Effector CD4-positive, alpha-beta T cell (primary cell): ENCODE measurements at regions not wholly inside any gene's neighbourhood (a gene's known extent, or its start where the extent isn't known, plus 50 kb on each side); places are given as distances from the start of the nearest gene placed in this dataset.
"Not testable (repeated sequence)": the region's sequence is repeated elsewhere in the genome, so short reads cannot be mapped to it uniquely, and the experiment has no call there.

Source experiments
- DNase-seq: peaks from one replicate; pipeline ENCODE4 v3.0.0-alpha.2; 2020

DNA sequence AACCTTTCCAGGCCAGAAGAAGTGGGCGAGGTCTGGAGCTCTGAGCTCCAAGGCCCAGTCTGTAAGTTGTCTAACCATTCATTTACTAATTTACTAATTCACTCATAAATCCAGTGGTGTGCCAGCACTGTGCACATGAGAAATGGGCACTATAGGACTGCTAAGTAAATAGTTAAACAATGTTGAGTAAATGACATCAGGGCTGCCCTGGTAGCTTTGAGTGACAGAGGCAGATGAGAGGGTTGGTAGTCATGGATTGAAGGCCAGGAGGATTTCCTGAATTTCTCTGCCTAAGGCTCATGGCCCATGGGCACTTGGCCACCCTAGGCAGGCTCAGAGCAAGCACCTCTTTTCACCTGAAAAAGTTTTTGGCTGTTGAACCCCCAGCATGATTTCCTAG lies 216.9 kb upstream of the RXFP2 start:
- no peak for DNase-seq

DNA sequence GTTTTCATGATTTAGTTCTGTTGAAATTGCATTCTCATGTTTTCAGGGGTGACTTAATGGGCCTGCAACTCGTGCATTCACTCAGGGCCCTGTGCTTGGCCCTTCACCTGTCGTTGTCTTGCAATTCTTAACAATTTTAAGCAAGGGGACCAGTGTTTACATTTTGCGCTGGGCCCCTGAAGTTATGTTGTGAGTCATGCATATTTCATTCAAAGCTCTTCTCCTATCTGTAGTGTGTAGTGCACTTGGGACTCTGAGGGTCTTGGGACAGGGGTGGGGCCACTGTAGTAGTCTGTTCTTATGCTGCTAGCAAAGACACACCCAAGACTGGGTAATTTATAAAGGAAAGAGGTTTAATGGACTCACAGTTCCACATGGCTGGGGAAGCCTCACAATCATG lies 211.2 kb upstream of the RXFP2 start:
- DNase-seq, result no peak

- no peak for DNase-seq
Measured at GRCh38 chr13:31528758-31529157, 210.6 kb upstream of the RXFP2 start.

- DNase-seq, result no peak
Measured at GRCh38 chr13:31530922-31531321, 208.4 kb upstream of the RXFP2 start.

DNA sequence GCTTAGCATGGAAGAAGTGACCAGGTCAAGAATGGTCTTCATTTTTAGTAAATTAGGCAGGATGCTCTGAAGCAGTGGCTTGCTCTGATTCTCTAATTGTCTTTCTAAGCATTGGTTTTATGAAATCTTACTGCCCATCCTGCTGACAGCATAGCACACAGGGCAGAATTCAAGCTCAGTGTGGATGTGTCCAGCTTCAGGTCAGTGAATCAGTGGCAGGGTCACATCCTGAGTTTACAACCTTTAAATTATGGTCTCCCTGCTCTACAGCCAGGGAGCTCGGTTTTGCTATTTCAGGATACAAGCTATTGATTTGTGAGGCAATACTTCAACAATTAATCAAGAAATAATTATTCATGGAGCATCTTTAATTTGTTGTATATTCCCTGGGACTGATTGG lies 202.3 kb upstream of the RXFP2 start:
- DNase-seq, result no peak

- DNase-seq, result no peak
Measured at GRCh38 chr13:31538067-31539042, 201.0 kb upstream of the RXFP2 start.

DNA sequence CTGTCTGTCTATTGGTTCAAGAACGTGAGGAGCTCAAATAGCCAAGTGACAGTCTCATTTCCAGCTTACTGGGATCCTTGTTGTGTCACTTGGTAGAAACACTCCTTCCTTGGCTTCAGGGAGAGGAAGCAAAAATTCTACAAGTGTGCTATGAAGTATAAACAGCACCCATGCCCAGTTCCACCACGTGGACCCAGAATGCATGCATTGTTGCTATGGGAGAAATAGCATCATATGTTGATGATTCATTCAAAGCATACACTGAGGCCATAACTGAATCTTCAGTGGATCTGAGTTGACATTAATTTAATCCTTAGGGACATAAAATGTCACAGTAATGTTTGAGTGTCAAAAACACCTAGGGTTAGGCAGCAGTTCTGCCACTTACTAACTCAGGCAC lies 199.0 kb upstream of the RXFP2 start:
- DNase-seq, result no peak

DNA sequence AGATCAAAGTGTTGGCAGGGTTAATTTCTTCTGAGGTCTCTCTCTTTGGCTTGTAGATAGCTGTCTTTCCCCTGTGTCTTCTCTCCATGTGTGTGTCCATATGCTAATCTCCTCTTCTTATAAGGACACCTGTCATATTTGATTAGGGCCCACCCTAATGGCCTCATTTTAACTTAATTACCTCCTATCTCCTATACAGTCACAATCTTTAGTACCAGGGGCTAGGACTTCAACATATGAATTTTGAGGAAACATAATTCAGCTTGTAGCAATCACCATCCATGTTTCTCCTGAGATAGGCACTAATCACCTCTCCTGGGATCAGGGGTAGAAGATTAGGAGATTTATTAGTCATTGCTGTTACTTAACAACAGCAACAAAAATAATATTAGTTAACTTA lies 196.1 kb upstream of the RXFP2 start:
- no peak for DNase-seq

DNA sequence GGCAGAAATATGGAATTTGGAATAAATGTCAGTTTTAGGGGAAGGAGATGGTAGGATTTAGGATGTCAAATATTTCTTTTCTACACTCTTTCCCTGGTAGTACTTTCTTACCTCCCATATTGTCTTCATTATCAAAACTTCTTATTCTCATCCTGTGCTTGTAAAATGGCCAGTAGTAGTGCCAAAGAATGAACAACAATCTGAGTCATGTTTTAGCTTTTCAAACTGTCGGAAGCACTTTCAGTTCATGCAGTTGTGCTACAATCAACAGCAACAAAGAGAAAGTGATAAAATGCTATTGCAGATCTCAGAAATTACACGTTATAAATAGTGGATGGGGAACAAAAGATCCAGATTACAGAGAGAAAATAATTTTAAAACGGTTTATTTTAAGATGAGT lies 193.7 kb upstream of the RXFP2 start:
- no peak for DNase-seq

DNA sequence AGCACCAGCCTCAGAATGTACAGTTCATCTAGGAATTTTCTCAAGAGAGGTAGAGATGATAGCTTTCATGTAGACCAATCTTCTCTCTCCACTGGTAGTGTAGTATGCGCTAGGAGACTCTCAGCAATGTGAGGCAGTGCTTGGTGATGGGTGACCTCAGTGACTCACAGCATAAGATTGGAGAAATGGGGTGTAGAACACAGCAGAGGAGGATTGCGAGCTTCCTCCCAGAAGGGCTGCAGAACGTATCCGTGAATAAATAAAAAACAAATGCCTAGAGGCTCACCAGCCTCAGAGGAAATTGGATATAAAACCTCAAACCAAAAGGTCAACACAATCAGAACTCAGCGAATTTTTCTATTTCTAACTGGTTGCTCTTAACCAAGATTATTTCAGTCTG lies 182.9 kb upstream of the RXFP2 start:
- DNase-seq, result no peak

- DNase-seq, result not testable (repeated sequence)
Measured at GRCh38 chr13:31584221-31584620, 155.1 kb upstream of the RXFP2 start.

- no peak for DNase-seq
Measured at GRCh38 chr13:31587698-31588266, 151.5 kb upstream of the RXFP2 start.

GRCh38 chr13:31588316-31588715 lies 151.0 kb upstream of the RXFP2 start:
- no peak for DNase-seq

DNA sequence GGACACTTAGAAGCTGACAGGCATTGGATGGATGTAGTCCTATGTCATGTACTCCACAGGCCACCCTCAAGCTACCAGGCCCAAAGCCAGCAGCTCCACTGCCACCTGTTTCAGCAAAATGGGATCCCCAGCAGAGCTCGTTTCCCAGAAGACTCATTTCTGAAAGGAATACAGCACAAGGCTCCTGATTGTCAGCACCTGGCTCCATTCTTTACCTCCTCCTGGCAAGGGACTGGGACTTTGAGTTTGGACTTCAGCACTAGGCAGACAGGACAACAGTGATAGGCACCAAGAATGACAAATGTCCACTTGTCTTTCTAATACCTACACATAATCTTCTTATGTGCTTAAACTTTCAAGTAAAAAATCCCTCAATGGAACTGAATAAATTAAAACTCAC lies 150.4 kb upstream of the RXFP2 start:
- no peak for DNase-seq

DNA sequence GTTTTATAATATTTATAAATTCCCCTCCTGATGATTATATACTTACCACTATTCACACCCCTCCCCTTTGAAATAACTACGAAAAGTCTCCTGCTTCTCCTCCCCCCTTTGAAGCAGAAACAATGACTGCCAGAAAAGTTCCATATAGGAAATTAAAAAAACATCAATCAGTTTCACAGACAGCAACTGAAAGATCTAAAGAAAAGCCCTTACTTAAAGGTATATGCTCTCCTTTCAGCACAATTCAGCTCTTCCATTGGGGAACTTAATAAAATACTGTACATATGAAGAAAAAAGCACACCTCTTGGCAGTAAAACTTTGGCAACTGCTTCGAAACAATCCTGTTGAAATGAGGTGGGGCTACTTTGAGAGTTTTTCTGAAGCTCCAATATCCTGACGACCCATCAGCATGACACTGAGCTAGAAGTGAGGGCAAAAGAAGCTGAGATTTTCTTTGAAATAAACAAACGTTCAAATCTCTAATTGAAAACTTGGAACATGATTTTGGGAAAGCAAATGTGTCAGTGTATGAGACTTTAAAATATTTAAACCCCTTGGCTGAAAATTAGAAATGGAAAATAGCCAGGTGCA lies 147.6 kb upstream of the RXFP2 start:
- no peak for DNase-seq

DNA sequence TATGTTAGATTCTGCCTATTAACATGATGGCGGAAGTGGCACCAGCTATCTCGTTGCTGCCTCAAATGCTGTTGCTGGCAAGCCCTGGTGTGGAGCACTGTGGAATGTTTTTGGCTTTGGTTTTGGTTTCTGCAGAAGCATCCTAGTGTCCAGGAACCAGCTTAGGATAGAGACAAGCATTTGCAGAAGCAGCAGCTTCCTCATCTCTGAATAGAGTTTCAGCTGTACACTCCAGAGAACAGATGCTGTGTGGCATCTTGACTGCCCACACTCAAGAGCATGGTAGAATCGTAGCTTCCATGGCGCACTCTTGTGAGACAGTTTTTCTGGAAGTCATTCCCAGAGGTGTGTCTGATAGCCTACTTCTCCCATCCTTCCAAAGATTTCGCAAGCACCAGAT lies 145.3 kb upstream of the RXFP2 start:
- no peak for DNase-seq

- no peak for DNase-seq
Measured at GRCh38 chr13:31595563-31595962, 143.8 kb upstream of the RXFP2 start.

DNA sequence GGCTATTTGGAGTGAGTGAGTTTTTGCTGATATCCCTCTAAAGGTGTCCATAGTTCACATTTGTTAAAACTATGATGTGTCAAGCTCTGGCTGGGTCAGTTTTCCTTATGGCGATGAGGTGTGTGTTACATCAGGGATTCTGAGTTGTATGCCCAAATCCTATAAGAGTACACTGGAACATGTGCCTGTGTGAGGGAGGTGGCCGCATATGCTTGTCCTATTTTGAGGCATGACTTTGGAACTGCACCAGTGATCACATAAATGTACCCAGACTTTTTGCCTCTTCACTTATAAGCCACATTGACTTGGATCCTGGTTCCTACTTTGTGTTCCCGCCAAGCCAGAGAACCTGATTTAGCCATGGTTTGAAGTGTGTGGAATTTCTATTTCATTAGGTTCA lies 140.3 kb upstream of the RXFP2 start:
- no peak for DNase-seq

- no peak for DNase-seq
Measured at GRCh38 chr13:31605076-31605860, 134.1 kb upstream of the RXFP2 start.

DNA sequence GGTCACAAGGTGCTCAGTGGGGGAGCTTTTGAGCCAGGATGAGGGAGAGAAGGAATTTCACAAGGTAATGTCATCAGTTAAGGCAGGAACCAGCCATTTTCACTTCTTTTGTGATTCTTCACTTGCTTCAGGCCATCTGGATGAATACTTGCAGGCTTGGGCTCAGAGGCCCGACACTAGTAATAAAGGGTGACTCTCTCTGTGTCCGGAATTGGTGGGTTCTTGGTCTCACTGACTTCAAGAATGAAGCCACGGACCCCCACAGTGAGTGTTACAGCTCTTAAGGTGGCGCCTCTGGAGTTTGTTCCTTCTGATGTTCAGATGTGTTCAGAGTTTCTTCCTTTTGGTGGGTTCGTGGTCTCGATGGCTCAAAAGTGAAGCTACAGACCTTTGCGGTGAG lies 131.8 kb upstream of the RXFP2 start:
- DNase-seq, result not testable (repeated sequence)

DNA sequence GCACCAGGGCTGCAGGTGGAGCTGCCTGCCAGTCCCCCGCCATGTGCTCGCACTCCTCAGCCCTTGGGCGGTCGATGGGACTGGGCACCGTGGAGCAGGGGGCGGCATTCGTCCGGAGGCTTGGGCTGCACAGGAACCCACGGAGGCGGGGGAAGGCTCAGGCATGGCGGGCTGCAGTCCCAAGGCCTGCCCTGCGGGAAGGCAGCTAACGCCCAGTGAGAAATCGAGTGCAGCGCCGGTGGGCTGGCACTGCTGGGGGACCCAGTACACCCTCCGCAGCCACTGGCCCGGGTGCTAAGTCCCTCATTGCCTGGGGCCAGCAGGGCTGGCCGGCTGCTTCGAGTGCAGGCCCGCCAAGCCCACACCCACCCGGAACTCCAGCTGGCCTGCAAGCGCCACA lies 130.5 kb upstream of the RXFP2 start:
- not testable (repeated sequence) for DNase-seq

GRCh38 chr13:31610270-31610998 lies 128.9 kb upstream of the RXFP2 start:
- no peak for DNase-seq

DNA sequence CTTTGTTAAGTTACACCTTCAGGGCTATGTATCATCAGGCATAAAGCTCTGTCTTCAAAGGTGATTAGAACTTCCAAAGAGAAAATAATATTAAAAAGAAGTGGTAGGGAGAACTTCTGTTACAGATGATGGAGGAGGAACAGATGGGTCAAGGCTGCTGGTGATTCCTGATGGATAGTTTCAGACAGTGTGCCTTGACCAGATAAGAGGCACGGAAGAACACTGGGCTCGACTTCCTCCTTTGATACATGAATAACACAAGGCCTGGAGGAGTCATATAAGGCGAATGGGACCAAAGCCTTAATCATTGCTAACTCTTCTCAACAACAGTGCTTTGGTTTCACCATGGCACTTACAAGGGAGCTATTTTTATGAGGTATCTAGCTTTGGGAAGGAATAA lies 128.1 kb upstream of the RXFP2 start:
- DNase-seq, result no peak
